Suprapubic skin (tissue), 4 donors: ENCODE measurements at regions not wholly inside any gene's neighbourhood (a gene's known extent, or its start where the extent isn't known, plus 50 kb on each side); places are given as distances from the start of the nearest gene placed in this dataset.

Experiments used
- DNase-seq, 2 donors: peaks; one replicate each; pipeline ENCODE4 v3.0.0-alpha.2; 2019; ENCODE audit warnings: low spot score in 2 of 2
- H3K27ac ChIP-seq: fragments of 200-600 bp; sonication (generic); one replicate; pipeline ENCODE4 v1.5.1; 2019
- H3K27me3 ChIP-seq: fragments of 200-600 bp; sonication (generic); one replicate; pipeline ENCODE4 v1.5.1; 2019
- H3K36me3 ChIP-seq: fragments of 200-600 bp; sonication (generic); one replicate; pipeline ENCODE4 v1.5.1; 2019
- H3K4me1 ChIP-seq: fragments of 200-600 bp; sonication (generic); one replicate; pipeline ENCODE4 v1.5.1; 2019
- H3K4me3 ChIP-seq: fragments of 200-600 bp; sonication (generic); one replicate; pipeline ENCODE4 v1.5.1; 2019; ENCODE audit warnings: mild to moderate bottlenecking
- H3K9me3 ChIP-seq: fragments of 200-600 bp; sonication (generic); one replicate; pipeline ENCODE4 v1.5.1; 2019
- EP300 ChIP-seq: sonication (generic); formaldehyde crosslinking; IDR thresholded peaks from one replicate; pipeline ENCODE4 v1.6.1; 2017; ENCODE audit warnings: antibody characterized with exemption
- POLR2A ChIP-seq, 2 donors: fragments of 450-650 bp; IDR thresholded peaks; one replicate each; pipeline ENCODE4 v1.6.1; 2017; ENCODE audit warnings: antibody characterized with exemption in 2 of 2, mild to moderate bottlenecking in 2 of 2, moderate library complexity in 2 of 2
- POLR2AphosphoS5 ChIP-seq, 3 donors: sonication (generic); formaldehyde crosslinking; IDR thresholded peaks; one replicate each; pipeline ENCODE4 v1.6.1; 2017; ENCODE audit warnings: antibody characterized with exemption in 3 of 3
- WGBS: methylation state at CpG from one replicate; pipeline ENCODE4 v1.1.5; 2018; 5-methylcytosine and 5-hydroxymethylcytosine counted together
- TF ChIP-seq, protein P1 (sequence below), 2 donors: fragments of 200-600 bp in 1 of 2; fragments of 450-650 bp in 1 of 2; sonication (generic) in 1 of 2; IDR thresholded peaks; one replicate each; pipeline ENCODE4 v1.5.1; 2016 to 2019; ENCODE audit warnings: antibody characterized with exemption in 2 of 2, mild to moderate bottlenecking in 1 of 2, moderate library complexity in 1 of 2

DNA sequence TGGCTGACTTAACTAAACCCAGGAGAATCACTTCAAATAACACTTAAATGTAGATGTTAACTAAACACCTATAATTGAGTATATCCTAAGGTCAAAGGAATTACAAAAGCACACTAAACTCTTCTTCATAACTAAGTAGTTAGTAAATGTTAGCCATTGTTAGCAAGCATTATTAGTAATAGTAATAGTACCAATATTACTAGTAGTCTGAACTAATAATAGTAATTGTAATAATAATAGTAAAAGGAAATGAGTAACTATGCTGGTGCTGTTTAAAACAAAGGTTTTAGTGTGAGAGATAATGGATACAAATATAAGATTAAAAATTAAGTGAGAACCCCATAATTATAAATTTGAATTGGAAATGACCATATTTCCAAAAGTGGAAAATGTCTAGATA, 641.9 kb upstream of the RORB start:
- Histone ChIP-seq H3K9me3 (no peaks in the 10 kb centered on the region), H3K4me3 (no peak overlapping the region), H3K27me3 (no peaks in the 10 kb centered on the region), H3K36me3 (no peaks in the 10 kb centered on the region), H3K4me1 (no peaks in the 10 kb centered on the region), H3K27ac (no peak overlapping the region)
- DNase-seq, result no peak
- TF ChIP-seq, protein P1, sequence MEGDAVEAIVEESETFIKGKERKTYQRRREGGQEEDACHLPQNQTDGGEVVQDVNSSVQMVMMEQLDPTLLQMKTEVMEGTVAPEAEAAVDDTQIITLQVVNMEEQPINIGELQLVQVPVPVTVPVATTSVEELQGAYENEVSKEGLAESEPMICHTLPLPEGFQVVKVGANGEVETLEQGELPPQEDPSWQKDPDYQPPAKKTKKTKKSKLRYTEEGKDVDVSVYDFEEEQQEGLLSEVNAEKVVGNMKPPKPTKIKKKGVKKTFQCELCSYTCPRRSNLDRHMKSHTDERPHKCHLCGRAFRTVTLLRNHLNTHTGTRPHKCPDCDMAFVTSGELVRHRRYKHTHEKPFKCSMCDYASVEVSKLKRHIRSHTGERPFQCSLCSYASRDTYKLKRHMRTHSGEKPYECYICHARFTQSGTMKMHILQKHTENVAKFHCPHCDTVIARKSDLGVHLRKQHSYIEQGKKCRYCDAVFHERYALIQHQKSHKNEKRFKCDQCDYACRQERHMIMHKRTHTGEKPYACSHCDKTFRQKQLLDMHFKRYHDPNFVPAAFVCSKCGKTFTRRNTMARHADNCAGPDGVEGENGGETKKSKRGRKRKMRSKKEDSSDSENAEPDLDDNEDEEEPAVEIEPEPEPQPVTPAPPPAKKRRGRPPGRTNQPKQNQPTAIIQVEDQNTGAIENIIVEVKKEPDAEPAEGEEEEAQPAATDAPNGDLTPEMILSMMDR (IDR thresholded peaks at IDR 0.05), result no peak
- no peak for TF ChIP-seq POLR2AphosphoS5 (IDR thresholded peaks at IDR 0.05)
- TF ChIP-seq POLR2A (IDR thresholded peaks at IDR 0.05), result no peak
- no peak for TF ChIP-seq EP300

DNA sequence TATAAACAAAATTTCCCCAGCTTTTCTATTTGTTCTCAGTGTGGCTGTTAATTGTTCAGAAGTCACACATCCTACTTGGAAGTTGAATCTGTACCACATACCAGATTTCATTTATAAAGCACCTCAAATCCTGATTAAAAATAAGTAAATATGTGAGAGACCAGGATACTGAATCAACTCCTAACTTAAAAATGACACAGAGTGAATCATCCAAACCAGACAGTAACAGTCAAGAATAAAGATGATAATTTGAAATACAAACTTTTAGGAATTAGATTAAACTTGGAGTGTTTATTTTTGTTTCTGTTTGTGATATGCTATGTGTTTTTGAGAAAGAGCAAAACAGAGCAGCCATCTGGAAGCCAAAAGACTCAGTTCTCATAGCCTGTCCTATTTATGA, 633.2 kb upstream of the RORB start:
- TF ChIP-seq EP300 (no peak), POLR2AphosphoS5 (IDR thresholded peaks at IDR 0.05) (no peak), POLR2A (IDR thresholded peaks at IDR 0.05) (no peak)
- TF ChIP-seq, protein P1 (IDR thresholded peaks at IDR 0.05), result no peak
- Histone ChIP-seq H3K27ac (no peak overlapping the region), H3K4me1 (no peaks in the 10 kb centered on the region), H3K36me3 (no peaks in the 10 kb centered on the region), H3K9me3 (no peaks in the 10 kb centered on the region), H3K4me3 (no peak overlapping the region), H3K27me3 (no peaks in the 10 kb centered on the region)
- no peak for DNase-seq

DNA sequence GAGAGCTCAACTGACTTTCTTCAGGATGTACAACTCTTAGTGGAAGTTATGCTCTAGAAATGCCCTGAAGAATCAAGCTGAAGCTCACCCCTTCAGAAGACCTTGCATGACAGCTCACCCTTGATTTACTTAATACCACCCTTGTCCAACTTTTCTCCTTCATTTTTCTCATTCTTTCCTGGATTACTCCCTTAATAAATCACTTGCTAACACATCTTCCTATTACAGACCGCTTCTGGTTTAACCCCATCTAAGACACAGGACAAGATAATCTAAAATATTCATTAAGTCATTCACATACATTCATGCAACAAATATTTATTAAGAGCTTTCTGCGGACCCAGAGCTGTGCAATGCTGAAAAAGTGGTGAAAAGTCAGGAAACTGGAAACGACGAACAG, 630.7 kb upstream of the RORB start:
- DNase-seq, result no peak
- TF ChIP-seq, protein P1 (IDR thresholded peaks at IDR 0.05), result no peak
- TF ChIP-seq EP300 (no peak), POLR2A (IDR thresholded peaks at IDR 0.05) (no peak), POLR2AphosphoS5 (IDR thresholded peaks at IDR 0.05) (no peak)
- Histone ChIP-seq H3K9me3 (no peaks in the 10 kb centered on the region), H3K27ac (no peak overlapping the region), H3K36me3 (no peaks in the 10 kb centered on the region), H3K4me3 (no peak overlapping the region), H3K27me3 (no peaks in the 10 kb centered on the region), H3K4me1 (no peaks in the 10 kb centered on the region)
- 82% methylated on average over 4 of the region's 4 CpGs for WGBS

DNA sequence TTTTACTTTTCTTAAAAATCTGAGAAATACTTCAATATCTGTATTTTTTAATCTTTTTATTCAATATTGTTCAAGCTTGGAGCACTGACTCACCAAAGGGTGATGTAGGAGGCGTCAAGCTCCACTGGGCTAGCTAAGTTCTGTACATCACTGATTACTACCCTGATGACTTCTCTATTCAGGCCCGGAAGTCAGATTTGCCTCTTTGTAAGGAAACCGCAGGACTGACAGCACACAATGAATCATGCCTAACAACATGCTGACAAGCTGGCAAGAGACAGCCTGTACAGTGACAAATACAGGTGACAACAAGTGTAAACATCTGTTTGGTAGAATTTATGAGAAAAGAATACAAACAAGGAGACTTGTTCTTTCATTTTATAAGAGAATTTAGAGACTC, 627.9 kb upstream of the RORB start:
- WGBS, result 39% methylated on average over 3 of the region's 3 CpGs
- Histone ChIP-seq H3K36me3 (no peaks in the 10 kb centered on the region), H3K27ac (no peak overlapping the region), H3K27me3 (no peaks in the 10 kb centered on the region), H3K4me3 (no peak overlapping the region), H3K4me1 (no peaks in the 10 kb centered on the region), H3K9me3 (no peaks in the 10 kb centered on the region)
- DNase-seq, result no peak
- TF ChIP-seq POLR2A (IDR thresholded peaks at IDR 0.05), result no peak
- TF ChIP-seq, protein P1 (IDR thresholded peaks at IDR 0.05), result no peak
- TF ChIP-seq POLR2AphosphoS5 (IDR thresholded peaks at IDR 0.05), result no peak
- TF ChIP-seq EP300, result no peak

DNA sequence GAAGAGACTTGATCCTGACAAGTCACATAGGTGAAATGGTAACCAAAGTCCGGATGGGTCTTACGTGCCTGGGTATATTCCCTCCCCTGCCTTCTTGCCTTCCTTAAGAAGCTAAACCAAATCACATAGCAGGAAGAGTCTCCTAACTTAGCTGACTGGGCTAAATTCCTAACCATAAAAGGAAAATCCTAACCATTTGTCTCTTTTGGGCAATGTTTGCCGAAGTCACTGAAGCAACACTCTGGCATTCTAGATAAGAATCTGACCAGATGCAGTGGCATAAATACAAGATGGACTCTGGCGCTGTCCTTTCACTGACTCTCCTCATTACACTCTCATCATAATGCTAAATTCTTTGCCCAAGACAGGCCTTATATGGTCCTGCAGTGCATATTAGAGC, 625.5 kb upstream of the RORB start:
- no peaks in the 10 kb centered on the region for H3K36me3 ChIP-seq
- H3K27me3 ChIP-seq, result no peaks in the 10 kb centered on the region
- no peaks in the 10 kb centered on the region for H3K4me1 ChIP-seq
- DNase-seq, result no peak
- 83% methylated on average over 4 of the region's 4 CpGs for WGBS
- no peaks in the 10 kb centered on the region for H3K9me3 ChIP-seq
- no peak overlapping the region for H3K4me3 ChIP-seq
- H3K27ac ChIP-seq, result no peak overlapping the region
- no peak for TF ChIP-seq POLR2AphosphoS5 (IDR thresholded peaks at IDR 0.05)
- TF ChIP-seq EP300, result no peak
- TF ChIP-seq, protein P1 (IDR thresholded peaks at IDR 0.05), result no peak
- no peak for TF ChIP-seq POLR2A (IDR thresholded peaks at IDR 0.05)
